Keratinocyte (primary cell): ENCODE measurements at regions not wholly inside any gene's neighbourhood (a gene's known extent, or its start where the extent isn't known, plus 50 kb on each side); places are given as distances from the start of the nearest gene placed in this dataset.

ENCODE experiments used
- DNase-seq: peaks from one replicate; pipeline ENCODE4 v3.0.0-alpha.2; 2011; ENCODE audit warnings: low read depth, missing footprints, low spot score
- FAIRE-seq: peaks from 2 replicates; lab custom pipeline; 2011; peaks lifted over from hg19 to GRCh38; lab: Jason Lieb, UNC
- H2AFZ ChIP-seq: 2 replicates; pipeline ENCODE4 v1.6.0; 2012; ENCODE audit warnings: low read length, control low read depth, inconsistent platforms; ENCODE audit not compliant: control insufficient read depth
- H3K27ac ChIP-seq: 2 replicates; pipeline ENCODE4 v1.5.1; 2011; ENCODE audit warnings: low read length; ENCODE audit not compliant: control insufficient read depth, insufficient read depth
- H3K27me3 ChIP-seq: 3 replicates; pipeline ENCODE4 v1.6.0; 2011; ENCODE audit warnings: low read length; ENCODE audit not compliant: control insufficient read depth, insufficient read depth; ENCODE audit errors: extremely low read depth
- H3K36me3 ChIP-seq, 2 experiments: 2 replicates in 1 of 2; 3 replicates in 1 of 2; pipeline ENCODE4 v1.5.1; 2011; ENCODE audit warnings: low read length in 2 of 2, mild to moderate bottlenecking in 1 of 2; ENCODE audit not compliant: control insufficient read depth in 2 of 2, insufficient read depth in 2 of 2; ENCODE audit errors: extremely low read depth in 1 of 2
- H3K4me1 ChIP-seq: 3 replicates; pipeline ENCODE4 v1.5.1; 2011; ENCODE audit warnings: low read length; ENCODE audit not compliant: control insufficient read depth, insufficient read depth; ENCODE audit errors: extremely low read depth
- H3K4me2 ChIP-seq: 3 replicates; pipeline ENCODE4 v1.6.0; 2011; ENCODE audit warnings: low read depth, low read length; ENCODE audit not compliant: control insufficient read depth, insufficient read depth; ENCODE audit errors: extremely low read depth
- H3K4me3 ChIP-seq, 3 experiments: fragments of 200-600 bp in 1 of 3; sonication (generic) in 1 of 3; 2 replicates in 2 of 3; 3 replicates in 1 of 3; pipeline ENCODE4 v1.5.1; 2011 to 2016; ENCODE audit warnings: low read length in 3 of 3, mild to moderate bottlenecking in 3 of 3, control low read depth in 2 of 3, inconsistent platforms in 1 of 3, low read depth in 1 of 3, mixed read lengths in 1 of 3, mixed run types in 1 of 3, moderate library complexity in 1 of 3; ENCODE audit not compliant: control insufficient read depth in 2 of 3, insufficient read depth in 2 of 3; ENCODE audit errors: extremely low read depth in 1 of 3
- H3K79me2 ChIP-seq: 2 replicates; pipeline ENCODE4 v1.6.0; 2012; ENCODE audit warnings: low read length; ENCODE audit not compliant: control insufficient read depth, insufficient read depth
- H3K9ac ChIP-seq: 3 replicates; pipeline ENCODE4 v1.6.0; 2011; ENCODE audit warnings: low read length; ENCODE audit not compliant: control insufficient read depth, insufficient read depth; ENCODE audit errors: extremely low read depth
- H3K9me1 ChIP-seq: 3 replicates; pipeline ENCODE4 v1.6.0; 2011; ENCODE audit warnings: low read length; ENCODE audit not compliant: control insufficient read depth, insufficient read depth; ENCODE audit errors: extremely low read depth
- H3K9me3 ChIP-seq: 2 replicates; pipeline ENCODE4 v1.5.1; 2012; ENCODE audit warnings: low read depth, low read length; ENCODE audit not compliant: control insufficient read depth
- H4K20me1 ChIP-seq: 3 replicates; pipeline ENCODE4 v1.6.0; 2011; ENCODE audit warnings: low read length; ENCODE audit not compliant: control insufficient read depth, insufficient read depth; ENCODE audit errors: extremely low read depth
- CTCF ChIP-seq, 3 experiments: IDR thresholded peaks in 1 of 3; conservative IDR thresholded peaks in 1 of 3; optimal IDR thresholded peaks in 1 of 3; 2 replicates in 2 of 3; 3 replicates in 1 of 3; pipeline versions ENCODE3 to v1.5.1; 2011; ENCODE audit warnings: low read length in 3 of 3, mild to moderate bottlenecking in 3 of 3, moderate library complexity in 2 of 3, control low read depth in 1 of 3, inconsistent platforms in 1 of 3; ENCODE audit not compliant: insufficient read depth in 2 of 3; ENCODE audit errors: extremely low read depth in 1 of 3
- EZH2 ChIP-seq: IDR thresholded peaks from one replicate; pipeline ENCODE4 v1.6.1; 2012; ENCODE audit warnings: inconsistent platforms, mild to moderate bottlenecking, low read length, moderate library complexity
- dilution Hi-C: fragments of 300-500 bp; cut with MboI; formaldehyde crosslinking; loops from one replicate; pipeline ENCODE4 v1.7.0; 2020; ENCODE audit warnings: low sequenced_read_pairs; ENCODE audit not compliant: extremely low pct_ligation_motif_present

- dilution Hi-C loops, result no loop called here
- H3K9ac ChIP-seq, result no peak overlapping the region
- FAIRE-seq (no peak), DNase-seq (no peak)
- H3K79me2 ChIP-seq, result no peaks in the 10 kb centered on the region
- no peaks in the 10 kb centered on the region for H3K9me1 ChIP-seq
- no peaks in the 10 kb centered on the region for H3K4me1 ChIP-seq
- no peak for TF ChIP-seq EZH2
- TF ChIP-seq CTCF (optimal IDR thresholded peaks at IDR 0.05 in 1 of 3, IDR thresholded peaks at IDR 0.05 in 1 of 3, conservative IDR thresholded peaks at IDR 0.05 in 1 of 3; ENCODE audit: extremely low read depth in 1 of 3, insufficient read depth in 2 of 3, low read length in 3 of 3), result no peak
- no peaks in the 10 kb centered on the region for H3K9me3 ChIP-seq
- H3K36me3 ChIP-seq, result no peaks in the 10 kb centered on the region
- H3K4me3 ChIP-seq, result no peak overlapping the region
- no peaks in the 10 kb centered on the region for H4K20me1 ChIP-seq
- H2AFZ ChIP-seq, result no peak overlapping the region
- H3K27ac ChIP-seq, result no peak overlapping the region
- H3K4me2 ChIP-seq, result no peak overlapping the region
- H3K27me3 ChIP-seq, result no peaks in the 10 kb centered on the region
Measured at GRCh38 chr4:166315721-166316467, 442.9 kb downstream of the TLL1 start.

GRCh38 chr4:166318810-166319525 lies 445.9 kb downstream of the TLL1 start:
- DNase-seq, result no peak
- Histone ChIP-seq H3K79me2 (no peaks in the 10 kb centered on the region), H3K4me2 (no peak overlapping the region), H3K9me3 (no peaks in the 10 kb centered on the region), H3K9ac (no peak overlapping the region), H3K27me3 (no peaks in the 10 kb centered on the region), H4K20me1 (no peaks in the 10 kb centered on the region), H3K9me1 (no peaks in the 10 kb centered on the region), H3K27ac (no peak overlapping the region), H3K4me3 (no peak overlapping the region), H3K36me3 (no peaks in the 10 kb centered on the region), H2AFZ (no peak overlapping the region), H3K4me1 (no peaks in the 10 kb centered on the region)
- peak; percentile 55 for FAIRE-seq
- dilution Hi-C loops, result no loop called here
- TF ChIP-seq CTCF (optimal IDR thresholded peaks at IDR 0.05 in 1 of 3, IDR thresholded peaks at IDR 0.05 in 1 of 3, conservative IDR thresholded peaks at IDR 0.05 in 1 of 3; ENCODE audit: extremely low read depth in 1 of 3, insufficient read depth in 2 of 3, low read length in 3 of 3), result no peak
- TF ChIP-seq EZH2, result no peak
